Mammary epithelial cell (primary cell): ENCODE measurements at regions not wholly inside any gene's neighbourhood (a gene's known extent, or its start where the extent isn't known, plus 50 kb on each side); places are given as distances from the start of the nearest gene placed in this dataset.

Experiments
- EZH2 ChIP-seq: IDR thresholded peaks from 2 replicates; pipeline ENCODE4 v1.6.1; 2012; ENCODE audit warnings: low read length, inconsistent platforms, borderline replicate concordance
- TF ChIP-seq, protein P1 (sequence below), 2 donors: IDR thresholded peaks in 1 of 2; conservative IDR thresholded peaks in 1 of 2; 2 replicates each; pipeline ENCODE4 v1.5.1; 2011 to 2012; ENCODE audit warnings: inconsistent platforms in 2 of 2, low read length in 2 of 2, mild to moderate bottlenecking in 2 of 2, control low read depth in 1 of 2, low read depth in 1 of 2; ENCODE audit not compliant: insufficient read depth in 1 of 2; ENCODE audit errors: extremely low read depth in 1 of 2

- TF ChIP-seq, protein P1, sequence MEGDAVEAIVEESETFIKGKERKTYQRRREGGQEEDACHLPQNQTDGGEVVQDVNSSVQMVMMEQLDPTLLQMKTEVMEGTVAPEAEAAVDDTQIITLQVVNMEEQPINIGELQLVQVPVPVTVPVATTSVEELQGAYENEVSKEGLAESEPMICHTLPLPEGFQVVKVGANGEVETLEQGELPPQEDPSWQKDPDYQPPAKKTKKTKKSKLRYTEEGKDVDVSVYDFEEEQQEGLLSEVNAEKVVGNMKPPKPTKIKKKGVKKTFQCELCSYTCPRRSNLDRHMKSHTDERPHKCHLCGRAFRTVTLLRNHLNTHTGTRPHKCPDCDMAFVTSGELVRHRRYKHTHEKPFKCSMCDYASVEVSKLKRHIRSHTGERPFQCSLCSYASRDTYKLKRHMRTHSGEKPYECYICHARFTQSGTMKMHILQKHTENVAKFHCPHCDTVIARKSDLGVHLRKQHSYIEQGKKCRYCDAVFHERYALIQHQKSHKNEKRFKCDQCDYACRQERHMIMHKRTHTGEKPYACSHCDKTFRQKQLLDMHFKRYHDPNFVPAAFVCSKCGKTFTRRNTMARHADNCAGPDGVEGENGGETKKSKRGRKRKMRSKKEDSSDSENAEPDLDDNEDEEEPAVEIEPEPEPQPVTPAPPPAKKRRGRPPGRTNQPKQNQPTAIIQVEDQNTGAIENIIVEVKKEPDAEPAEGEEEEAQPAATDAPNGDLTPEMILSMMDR (conservative IDR thresholded peaks at IDR 0.05 in 1 of 2, IDR thresholded peaks at IDR 0.05 in 1 of 2; ENCODE audit: extremely low read depth in 1 of 2, insufficient read depth in 1 of 2, low read depth in 1 of 2, low read length in 2 of 2), result peak; percentile 69 to 83
- no peak for TF ChIP-seq EZH2
These were observed 196.7 kb upstream of the GSE1 start for GRCh38 chr16:85416228-85417109.
